Hepatic stellate cell (primary cell): ENCODE measurements at regions not wholly inside any gene's neighbourhood (a gene's known extent, or its start where the extent isn't known, plus 50 kb on each side); places are given as distances from the start of the nearest gene placed in this dataset.

ENCODE experiments used
- DNase-seq: peaks from one replicate; pipeline ENCODE4 v3.0.0; 2011; ENCODE audit warnings: low spot score

DNA sequence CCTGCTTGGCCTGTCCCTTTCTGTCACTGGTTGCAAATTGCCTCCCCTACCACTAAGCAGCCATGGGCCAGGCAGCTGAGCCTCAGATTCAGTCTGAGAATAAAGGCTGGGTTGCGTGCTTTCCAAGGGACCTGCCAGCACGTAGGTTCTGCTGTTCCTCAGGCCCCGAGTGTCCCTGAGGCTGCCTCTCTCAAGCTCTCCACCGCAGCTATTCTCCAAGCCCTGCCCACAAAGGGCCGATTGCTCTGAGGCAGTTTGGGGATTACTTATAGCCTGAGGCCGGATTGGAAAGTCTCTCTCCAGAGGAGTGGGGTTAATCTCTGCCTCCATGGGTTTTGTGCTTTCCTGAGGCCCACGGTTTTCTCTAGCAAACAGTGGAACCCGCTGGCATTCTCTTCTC is 590.7 kb downstream of the BCOR start:
- DNase-seq, result no peak

DNA sequence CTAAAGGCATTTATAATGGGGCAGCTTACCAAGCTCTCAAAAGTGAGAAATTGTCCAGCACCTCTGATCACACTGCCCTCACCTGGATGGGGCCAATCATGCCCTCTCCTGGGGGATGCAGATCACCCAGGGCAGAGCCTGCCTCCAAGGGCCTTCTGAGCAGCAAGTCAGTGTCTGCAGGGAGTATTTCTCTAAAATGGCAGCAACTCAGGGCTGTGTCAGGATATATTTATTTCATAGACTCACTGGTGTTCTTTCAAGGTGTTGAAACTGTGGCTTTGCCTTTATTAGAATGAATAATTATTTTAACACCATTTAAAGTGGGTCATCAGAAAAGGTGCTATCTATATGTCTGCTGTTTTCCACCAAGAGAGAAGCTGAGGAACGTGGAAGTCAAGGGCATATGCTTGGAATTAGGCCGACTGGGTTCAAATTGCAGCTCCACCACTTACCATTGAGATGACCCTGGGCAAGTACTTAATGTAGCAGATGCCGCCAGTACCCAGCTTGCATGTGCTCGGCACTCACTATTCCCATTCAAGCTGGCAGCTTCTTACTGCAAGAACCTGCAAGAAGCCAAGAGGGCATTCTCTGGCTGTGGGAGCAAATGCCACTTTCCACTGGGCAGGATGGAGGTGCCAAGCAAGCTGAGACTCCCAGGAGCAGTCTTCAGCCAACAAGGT is 590.0 kb downstream of the BCOR start:
- DNase-seq, result no peak

DNA sequence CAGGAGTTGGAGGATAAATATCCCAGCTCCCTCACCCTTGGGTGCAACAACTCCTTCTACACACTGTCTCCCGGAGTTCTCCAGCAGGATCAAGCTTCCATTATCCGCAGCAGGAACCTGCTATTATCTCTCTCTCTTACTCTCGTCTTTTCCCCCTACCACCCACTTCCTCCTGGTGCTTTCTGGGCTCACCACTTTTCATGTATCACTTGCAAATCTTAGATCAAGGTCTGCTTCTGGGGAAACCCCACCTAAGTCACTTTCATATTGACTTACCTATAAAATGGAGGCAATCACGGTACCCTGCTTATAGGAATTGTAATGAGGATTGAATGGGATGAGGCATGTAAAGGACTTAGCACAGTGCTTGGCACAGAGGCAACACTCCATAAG is 589.5 kb downstream of the BCOR start:
- DNase-seq, result no peak

DNA sequence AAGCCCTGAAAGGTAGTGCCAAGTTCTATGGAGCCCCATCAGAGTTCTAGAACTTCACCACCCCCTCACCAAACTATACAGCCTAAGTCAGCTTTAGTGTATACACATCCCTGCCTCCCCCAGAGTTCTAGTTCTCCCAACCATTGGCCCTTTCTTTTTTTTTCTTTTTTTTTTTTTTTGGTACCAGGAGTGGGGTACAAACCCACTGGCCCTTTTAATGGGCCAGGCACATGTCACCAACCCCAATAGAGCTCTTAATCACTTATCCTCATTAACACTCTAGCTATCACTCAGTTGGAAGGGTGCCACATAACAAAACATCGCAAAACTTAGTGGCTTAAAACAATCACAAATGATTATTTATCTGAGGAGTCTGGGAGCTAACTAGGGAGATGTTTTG is 588.6 kb downstream of the BCOR start:
- DNase-seq, result no peak

DNA sequence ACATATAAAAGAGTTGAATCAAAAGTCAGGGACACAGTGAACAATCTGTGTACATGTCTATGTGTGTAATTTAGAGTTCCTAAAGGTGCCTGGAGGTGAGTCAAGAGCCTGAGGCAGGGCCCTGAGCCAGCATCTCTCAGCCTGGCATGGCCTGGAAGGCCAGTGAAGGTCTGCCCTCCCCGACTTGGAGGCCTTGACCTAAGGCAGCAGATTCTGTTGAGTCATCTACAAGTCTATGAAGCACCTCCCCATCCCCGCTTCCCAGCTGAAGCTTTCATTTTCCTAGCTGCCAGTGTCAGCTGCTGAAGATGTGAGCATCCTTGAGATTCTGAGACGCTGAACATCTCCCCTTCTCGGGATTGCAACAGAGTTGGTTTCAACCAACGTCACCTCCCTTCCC is 583.9 kb downstream of the BCOR start:
- DNase-seq, result no peak

DNA sequence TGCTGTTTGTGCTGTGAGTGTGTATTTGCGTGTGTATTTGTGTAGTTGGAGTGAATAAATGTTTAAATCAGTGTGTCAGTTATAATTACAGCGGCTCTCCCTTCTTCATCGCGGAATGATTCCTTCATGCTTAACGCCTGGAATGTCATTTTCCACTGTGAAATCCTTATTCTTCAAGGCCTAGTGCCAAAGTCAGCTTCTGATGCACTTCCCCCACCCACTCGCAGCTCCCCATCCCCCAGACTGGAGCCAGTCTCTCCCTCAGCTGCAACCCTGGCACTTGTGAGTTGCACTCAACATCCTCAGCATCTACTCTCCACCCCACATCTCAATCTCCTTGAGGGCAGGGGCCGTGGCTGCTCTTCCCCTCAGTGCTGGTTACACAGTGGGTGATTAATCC is 583.0 kb downstream of the BCOR start:
- no peak for DNase-seq

DNA sequence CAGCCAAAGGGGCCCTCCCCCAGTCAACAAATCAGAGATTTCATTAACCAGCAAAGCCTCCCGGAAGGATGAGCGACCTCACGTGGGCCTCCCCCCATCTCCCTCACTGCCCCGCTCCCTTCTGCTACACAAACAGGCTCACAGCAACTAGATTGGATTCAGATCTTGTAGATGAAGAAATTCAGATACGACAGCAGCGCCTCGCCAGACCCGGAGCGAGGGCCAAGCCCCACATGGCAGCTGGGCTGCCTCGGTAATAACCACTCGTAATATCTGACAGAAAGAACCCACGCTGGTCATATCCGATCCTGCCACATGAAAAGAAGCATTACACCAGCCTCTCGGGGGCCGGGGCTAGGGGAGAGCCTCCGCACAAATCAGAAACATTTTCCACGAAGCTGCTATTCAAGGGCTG is 581.3 kb downstream of the BCOR start:
- DNase-seq, result no peak

DNA sequence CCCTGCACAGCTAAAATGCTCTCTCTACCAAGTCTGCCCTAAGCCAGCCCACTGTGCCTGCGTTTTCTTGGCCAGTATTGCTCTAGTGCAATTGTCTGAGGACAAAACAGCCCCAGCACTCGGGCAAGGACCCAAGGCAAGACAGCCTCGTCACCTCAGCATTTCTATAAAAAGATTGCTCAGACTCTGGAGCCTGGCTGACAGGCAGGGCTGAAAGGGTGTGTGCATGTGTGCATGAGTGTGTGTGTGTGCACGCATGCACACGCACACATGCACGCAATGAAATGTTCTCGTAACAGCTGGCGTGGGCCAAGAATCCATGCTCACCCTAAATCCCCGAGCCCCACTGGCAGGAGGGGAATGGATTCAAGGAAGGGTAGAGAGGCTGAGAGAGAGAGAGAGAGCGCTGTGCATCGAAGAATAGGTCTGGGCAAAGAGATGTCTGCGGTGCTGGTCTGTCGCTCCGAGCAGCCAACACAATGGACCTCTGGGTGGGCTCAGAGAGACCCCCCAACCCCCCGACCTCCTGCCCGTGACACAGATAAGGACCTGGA is 579.2 kb downstream of the BCOR start:
- no peak for DNase-seq

DNA sequence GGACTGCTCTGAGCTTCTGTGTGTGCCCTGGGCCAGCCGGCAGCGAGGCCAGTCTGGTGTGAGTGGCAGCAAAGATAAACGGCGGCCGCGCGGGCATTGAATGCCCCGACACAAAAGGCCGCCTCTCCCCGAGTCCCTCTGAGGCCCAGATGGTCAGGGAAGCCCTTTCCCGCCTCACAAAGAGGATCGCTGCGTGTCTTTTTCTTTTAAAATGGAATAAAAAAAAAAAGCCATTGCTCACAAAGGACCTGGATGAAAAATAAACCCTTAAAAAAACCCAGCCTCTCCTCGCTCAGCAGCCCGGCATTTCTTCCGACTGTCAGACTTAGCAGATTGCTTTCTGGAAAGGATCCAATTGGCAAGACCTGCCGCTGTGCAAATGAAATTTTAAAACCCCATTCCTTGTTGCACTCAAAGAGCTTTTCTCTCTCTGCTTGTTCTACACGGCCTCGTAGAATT is 578.7 kb downstream of the BCOR start:
- DNase-seq, result no peak

DNA sequence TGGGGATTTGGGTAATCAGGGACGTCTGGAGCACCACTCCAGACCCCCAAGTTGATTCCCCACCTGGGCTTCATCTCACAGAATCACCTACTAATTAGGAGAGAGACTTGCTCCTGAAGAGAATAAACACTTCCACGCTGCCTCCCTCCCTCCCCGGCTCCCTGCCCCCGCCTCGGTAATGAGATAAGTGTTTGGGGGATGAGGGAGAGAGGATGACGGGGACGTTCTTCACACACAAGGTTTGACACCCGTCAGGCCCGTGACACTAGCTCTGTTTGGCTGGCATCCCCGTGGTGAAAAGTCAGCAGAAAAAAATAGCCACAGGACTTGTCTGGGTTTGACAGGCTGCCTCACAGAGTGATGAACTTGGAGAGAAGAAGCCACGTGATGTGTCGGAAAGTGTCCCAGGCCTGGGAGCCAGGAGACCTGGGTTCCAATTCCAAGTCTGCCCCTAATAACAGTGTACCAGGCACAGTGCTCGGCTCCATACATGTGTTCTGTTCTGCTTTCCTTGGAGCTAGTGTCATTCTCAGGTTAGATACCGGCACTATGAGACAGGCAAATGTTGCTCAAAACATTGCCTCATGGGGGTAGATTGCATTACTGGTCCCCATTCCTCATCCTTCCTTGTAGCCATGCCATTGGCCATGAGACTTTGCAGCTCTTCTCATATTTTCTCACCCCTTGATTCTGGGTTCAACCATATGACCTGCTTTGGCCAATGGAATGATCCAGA is 578.0 kb downstream of the BCOR start:
- no peak for DNase-seq

DNA sequence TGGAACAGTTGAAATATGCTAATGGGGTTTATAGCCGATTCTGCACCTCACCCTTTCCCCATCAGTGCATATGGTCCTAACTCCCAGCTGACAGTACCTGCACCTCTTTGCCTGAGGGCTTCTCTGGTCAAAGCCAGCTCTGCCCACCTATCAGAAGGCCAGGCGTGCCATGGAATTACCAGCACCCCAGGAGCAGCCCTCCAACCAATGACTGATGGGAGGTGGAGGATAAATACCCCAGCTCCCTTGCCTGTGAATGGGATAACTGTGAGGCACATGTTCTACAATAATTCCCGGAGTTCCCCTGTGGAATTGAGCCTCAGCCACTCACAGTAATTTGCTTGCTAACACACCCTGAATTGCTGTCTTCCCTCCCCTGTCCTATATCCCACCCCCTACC is 572.0 kb downstream of the BCOR start:
- DNase-seq, result no peak

DNA sequence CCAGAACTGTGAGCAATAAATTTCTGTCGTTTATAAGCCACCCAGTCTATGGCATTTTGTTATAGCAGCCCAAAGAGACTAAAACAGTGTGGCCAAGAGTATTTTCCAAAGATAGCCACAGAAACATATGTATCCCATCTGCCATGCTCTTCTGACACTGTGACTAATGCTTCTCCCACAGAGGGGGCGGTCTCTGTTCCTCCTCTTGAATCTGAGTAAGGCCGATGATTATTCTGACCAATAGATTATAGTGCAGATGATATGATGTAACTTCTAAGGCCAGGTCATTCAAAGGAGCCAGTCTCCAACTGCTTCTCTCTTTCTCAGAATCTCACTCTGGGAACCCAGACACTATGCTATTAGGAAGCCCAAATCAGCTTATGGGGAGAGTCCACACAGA is 570.7 kb downstream of the BCOR start:
- DNase-seq, result no peak

DNA sequence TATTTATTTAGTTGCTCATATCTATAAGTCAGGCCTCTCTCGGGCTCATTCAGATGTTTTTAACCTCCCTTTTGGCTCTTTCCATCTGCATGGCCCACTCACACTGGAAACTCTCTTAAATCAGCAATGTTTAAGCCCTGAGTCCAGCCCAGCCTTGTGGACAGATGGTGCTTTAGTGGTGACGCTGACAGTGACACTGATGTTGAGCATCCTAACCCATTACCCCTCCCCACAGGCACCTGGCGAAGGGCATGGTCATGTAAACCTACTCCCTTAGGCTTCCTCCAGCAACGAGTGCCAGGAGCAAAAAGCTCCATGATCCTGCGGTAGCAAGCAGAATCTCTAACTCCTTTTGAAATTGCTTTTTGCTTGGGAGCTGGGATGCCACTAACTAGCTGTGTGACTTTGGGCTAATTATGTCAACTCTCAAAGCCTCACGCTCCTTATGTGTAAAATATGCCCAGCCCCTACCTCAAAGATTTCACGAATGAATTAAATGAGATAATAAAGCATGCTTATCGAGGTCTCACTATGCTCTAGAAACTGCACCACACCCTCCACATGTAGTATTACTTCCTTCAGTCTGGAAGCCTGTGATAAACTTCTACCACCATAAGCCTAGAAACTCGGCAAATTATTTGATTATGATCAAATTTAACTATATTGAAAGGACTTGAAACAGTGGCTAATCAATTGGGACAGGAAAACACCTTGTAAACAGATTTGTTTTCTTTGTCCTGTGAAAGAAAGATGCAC is 569.4 kb downstream of the BCOR start:
- DNase-seq, result no peak

DNA sequence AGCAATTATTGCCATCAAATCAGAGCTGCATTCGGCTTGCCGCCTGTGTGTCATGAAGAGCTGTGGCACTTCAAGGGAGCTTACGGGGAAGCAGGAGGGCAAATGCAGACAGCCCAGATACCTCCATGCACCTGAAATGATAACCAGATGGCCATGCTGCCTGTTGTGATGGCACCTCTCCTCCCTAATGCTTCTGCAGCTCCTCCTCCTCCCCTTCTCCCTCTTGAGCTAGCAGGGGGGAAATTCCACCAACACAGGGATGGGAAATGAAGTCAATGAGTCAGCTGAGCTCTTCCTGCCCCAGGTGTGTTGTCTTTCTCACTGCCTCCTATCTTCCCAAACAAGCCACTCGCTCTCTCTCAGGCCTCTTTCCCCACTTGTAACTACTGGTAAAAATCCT is 565.0 kb downstream of the BCOR start:
- DNase-seq, result no peak

DNA sequence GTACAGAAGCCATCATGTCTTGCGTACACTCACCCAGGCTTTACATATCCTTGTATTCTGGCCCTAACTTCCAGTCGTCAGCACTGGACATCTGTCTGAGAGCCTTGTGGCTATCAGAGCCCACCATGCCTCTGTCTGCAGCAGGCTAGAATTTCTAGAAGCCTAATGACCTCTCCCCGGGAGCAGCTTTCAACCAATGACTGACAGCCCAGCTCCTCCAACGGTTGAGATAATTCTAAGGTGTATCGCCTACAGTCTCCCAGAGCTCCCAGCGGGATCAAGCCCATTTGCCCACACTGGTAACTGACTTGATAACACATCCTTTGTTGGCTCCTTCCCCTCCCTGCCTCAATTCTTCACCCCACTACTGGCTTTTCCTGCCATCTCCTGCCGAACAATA is 562.8 kb downstream of the BCOR start:
- no peak for DNase-seq

DNA sequence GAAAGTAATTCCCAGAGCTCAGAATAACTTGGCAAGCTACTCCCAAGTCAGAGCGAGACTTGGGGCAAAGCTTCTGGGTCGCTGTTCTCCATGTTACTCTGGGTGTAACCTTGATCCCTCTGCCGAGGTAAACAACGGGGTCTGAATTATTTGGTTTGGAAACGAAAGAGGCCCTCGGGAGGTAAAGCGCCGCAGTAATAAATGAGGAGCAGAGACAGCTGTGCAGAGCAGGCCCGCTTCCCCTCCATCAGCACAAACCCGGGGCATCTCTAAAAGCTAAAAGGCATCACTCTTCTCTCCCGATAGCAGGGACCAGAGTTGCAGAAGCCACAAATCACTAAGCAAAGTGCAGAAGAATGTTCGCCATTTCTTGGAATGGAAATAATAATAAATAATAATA is 561.5 kb downstream of the BCOR start:
- DNase-seq, result no peak

DNA sequence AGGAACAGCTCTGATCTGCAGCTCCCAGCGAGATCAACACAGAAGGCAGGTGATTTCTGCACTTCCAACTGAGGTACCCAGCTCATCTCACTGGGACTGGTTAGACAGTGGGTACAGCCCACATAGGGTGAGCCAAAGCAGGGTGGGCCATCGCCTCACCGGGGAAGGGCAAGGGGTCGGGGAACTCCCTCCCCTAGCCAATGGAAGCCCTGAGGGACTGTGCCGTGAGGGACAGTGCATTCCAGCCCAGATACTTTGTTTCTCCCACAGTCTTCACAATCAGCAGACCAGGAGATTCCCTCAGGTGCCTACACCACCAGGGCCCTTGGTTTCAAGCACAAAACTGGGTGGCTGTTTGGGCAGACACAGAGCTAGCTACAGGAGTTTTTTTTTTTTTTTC is 555.9 kb downstream of the BCOR start:
- DNase-seq, result no peak

DNA sequence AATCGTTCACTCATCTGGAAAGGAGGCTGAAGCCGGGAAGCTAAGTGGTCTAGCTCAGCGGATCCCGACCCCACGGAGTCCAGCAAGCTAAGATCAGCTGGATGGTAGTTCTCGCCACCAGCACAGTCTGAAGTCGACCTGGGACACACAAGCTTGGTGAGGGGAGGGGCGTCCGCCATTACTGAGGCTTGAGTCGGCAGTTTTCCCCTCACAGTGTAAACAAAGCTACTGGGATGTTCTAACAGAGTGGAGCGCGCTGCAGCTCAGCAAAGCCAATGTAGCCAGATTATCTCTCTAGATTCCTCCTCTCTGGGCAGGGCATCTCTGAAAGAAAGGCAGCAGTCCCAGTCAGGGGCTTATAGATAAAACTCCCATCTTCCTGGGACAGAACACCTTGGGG is 555.4 kb downstream of the BCOR start:
- no peak for DNase-seq

DNA sequence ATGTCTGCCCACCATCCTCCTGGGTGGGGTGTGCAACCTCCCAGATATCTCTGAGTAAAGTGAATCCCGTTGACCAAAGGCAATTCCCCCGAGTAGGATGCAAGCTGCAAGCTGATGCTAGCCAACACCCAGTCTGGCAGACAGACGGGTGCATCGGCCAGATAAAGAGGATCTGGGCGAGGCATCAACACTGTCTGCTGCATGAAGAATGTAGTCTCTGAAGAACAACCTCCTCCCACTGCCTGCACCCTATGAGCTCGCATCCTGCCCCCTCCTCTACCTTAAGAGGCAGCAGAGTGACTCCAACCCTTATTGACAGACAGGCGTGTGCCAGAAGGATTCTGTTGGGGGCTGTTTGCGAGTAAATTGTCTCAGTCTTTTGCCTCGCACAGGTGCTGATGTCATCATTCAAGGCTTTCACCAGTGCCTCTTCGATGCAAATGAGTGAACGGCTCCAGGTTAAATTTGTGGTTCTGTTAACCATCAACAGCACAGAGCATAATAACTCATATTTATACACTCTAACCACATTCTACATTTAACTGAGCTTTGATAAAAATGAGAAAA is 546.9 kb downstream of the BCOR start:
- DNase-seq, result no peak

DNA sequence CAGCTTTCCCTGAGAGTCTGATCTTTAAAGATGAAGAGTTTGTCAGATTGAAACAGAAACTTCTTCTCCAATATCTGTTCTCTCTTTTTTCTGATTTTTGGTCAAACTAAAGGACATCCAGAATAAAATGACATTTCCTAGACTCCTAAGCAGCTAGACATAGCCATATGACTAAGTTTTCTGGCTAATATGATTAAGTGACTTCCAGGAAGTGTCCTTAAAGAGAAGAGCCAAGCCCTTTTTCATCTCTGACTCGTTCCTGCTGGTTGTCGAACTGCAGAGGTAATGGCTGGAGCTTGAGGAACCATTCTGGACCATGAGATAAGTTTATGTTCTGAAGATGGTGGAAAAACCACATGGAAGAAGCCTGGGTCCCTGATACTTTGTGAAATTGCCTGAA is 546.0 kb downstream of the BCOR start:
- DNase-seq, result no peak

DNA sequence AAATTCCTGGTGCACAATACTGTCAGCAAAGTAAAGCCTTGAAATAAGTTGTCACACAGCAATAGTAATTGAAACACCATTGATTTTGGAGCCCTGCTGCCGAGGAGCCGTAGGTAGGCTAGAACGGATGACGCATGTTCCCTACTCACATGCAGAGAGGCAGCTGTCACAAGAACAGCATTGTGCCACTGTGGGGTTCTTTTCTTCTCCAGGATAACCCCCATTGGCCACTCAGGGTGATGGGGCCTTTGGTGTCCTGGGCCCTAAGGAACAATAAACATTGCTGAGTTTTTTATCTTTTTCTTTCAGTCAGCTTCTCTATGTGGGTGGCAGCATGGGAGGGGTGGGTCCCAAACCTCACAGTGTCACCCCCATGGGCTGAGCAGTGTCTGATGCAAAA is 542.3 kb downstream of the BCOR start:
- DNase-seq, result no peak

DNA sequence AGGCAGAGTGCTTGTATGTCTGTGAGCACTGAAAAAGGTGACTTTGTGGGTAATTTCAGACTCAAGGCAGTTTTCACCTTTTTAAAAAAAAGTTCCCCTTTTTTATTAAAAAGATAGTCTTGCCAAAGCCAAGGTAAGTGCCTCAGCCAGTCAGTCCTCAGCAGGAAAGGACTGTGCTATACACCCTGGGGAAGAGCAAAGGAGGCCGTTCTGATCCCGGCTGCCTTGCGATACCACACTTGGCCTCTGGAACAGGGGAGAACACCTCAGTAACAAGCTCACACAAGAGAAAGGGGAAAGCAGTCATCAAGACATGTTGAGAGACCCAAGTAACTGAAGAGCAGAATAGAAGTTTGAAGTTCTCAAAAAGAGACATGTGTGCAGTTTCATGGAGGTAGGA is 541.7 kb downstream of the BCOR start:
- no peak for DNase-seq

DNA sequence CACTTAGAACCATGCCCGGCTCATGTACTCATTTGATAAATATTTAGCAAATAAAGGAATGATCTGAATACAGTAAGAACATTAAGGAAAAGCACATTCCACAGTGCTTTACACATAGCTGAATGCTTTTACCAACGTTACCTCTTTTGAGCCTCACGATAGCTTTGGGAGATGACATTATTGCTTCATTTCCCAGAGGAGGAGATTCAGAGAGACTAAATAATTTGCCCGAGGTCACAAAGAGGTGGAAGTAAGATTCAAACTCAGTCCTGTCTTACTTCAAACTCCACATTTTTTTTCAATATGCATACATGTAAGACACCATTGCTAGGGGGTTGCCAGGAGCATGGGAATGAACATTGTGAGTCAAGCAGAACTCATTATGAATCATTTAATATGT is 538.5 kb downstream of the BCOR start:
- DNase-seq, result no peak
